T1000 (cell line): ENCODE measurements at regions not wholly inside any gene's neighbourhood (a gene's known extent, or its start where the extent isn't known, plus 50 kb on each side); places are given as distances from the start of the nearest gene placed in this dataset.

Experiments
- DNase-seq: peaks from one replicate; lab custom pipeline; 2025; ENCODE audit warnings: mixed read lengths; lab: John Stamatoyannopoulos, UW

- no peak for DNase-seq
Observed at GRCh38 chrY:8202837-8203236, 1134.4 kb upstream of the TSPY4 start.

GRCh38 chrY:8241144-8241543 is 1096.1 kb upstream of the TSPY4 start:
- DNase-seq: no peak

- no peak for DNase-seq
Observed at GRCh38 chrY:8273807-8274206, 1063.5 kb upstream of the TSPY4 start.

GRCh38 chrY:8305021-8305420 is 1032.2 kb upstream of the TSPY4 start:
- DNase-seq: no peak

GRCh38 chrY:8324113-8324512 is 1013.2 kb upstream of the TSPY4 start:
- no peak for DNase-seq

GRCh38 chrY:8326944-8327343 is 1010.3 kb upstream of the TSPY4 start:
- DNase-seq: no peak

- DNase-seq: no peak
Observed at GRCh38 chrY:8327708-8328354, 1009.4 kb upstream of the TSPY4 start.

GRCh38 chrY:8329431-8329830 is 1007.8 kb upstream of the TSPY4 start:
- no peak for DNase-seq

GRCh38 chrY:8329929-8330328 is 1007.3 kb upstream of the TSPY4 start:
- no peak for DNase-seq

- DNase-seq: no peak
Observed at GRCh38 chrY:8333328-8333727, 1003.9 kb upstream of the TSPY4 start.

- DNase-seq: no peak
Observed at GRCh38 chrY:8335299-8335835, 1001.9 kb upstream of the TSPY4 start.

- DNase-seq: no peak
Observed at GRCh38 chrY:8336112-8336774, 1001.0 kb upstream of the TSPY4 start.

- DNase-seq: no peak
Observed at GRCh38 chrY:8341000-8341399, 996.3 kb upstream of the TSPY4 start.

GRCh38 chrY:8342173-8342572 is 995.1 kb upstream of the TSPY4 start:
- no peak for DNase-seq

- no peak for DNase-seq
Observed at GRCh38 chrY:8351241-8351640, 986.0 kb upstream of the TSPY4 start.

- DNase-seq: no peak
Observed at GRCh38 chrY:8352201-8352600, 985.1 kb upstream of the TSPY4 start.

- no peak for DNase-seq
Observed at GRCh38 chrY:8358161-8358560, 979.1 kb upstream of the TSPY4 start.

- no peak for DNase-seq
Observed at GRCh38 chrY:8361715-8362114, 975.5 kb upstream of the TSPY4 start.

- DNase-seq: no peak
Observed at GRCh38 chrY:8377491-8377890, 959.8 kb upstream of the TSPY4 start.

- no peak for DNase-seq
Observed at GRCh38 chrY:8379800-8380199, 957.5 kb upstream of the TSPY4 start.

- DNase-seq: no peak
Observed at GRCh38 chrY:8381425-8381824, 955.8 kb upstream of the TSPY4 start.

- no peak for DNase-seq
Observed at GRCh38 chrY:8386053-8386452, 951.2 kb upstream of the TSPY4 start.

- no peak for DNase-seq
Observed at GRCh38 chrY:8388512-8388911, 948.8 kb upstream of the TSPY4 start.

- no peak for DNase-seq
Observed at GRCh38 chrY:8390310-8390709, 947.0 kb upstream of the TSPY4 start.
